Left renal cortex interstitium (tissue), 4 donors: ENCODE measurements at regions not wholly inside any gene's neighbourhood (a gene's known extent, or its start where the extent isn't known, plus 50 kb on each side); places are given as distances from the start of the nearest gene placed in this dataset.
"Not testable (repeated sequence)": the region's sequence is repeated elsewhere in the genome, so short reads cannot be mapped to it uniquely, and the experiment has no call there.

Source experiments
- DNase-seq, 4 donors: peaks; one replicate each; pipeline ENCODE4 v3.0.0-alpha.2; 2013; ENCODE audit warnings: low read depth in 4 of 4, low spot score in 2 of 4, missing footprints in 1 of 4

- no peak for DNase-seq
Observed at GRCh38 chr3:190995156-190995555, 132.7 kb upstream of the GMNC start.

GRCh38 chr3:190990898-190991297 lies 128.4 kb upstream of the GMNC start:
- no peak for DNase-seq

GRCh38 chr3:190989218-190989617 lies 126.7 kb upstream of the GMNC start:
- DNase-seq, result no peak

- no peak for DNase-seq
Observed at GRCh38 chr3:190988102-190988501, 125.6 kb upstream of the GMNC start.

- DNase-seq, result no peak
Observed at GRCh38 chr3:190984502-190985244, 122.2 kb upstream of the GMNC start.

GRCh38 chr3:190983875-190984274 lies 121.4 kb upstream of the GMNC start:
- no peak for DNase-seq

GRCh38 chr3:190973771-190974170 lies 111.3 kb upstream of the GMNC start:
- DNase-seq, result no peak

- no peak for DNase-seq
Observed at GRCh38 chr3:190972840-190973270, 110.4 kb upstream of the GMNC start.

- no peak for DNase-seq
Observed at GRCh38 chr3:190972196-190972595, 109.7 kb upstream of the GMNC start.

GRCh38 chr3:190970560-190970959 lies 108.1 kb upstream of the GMNC start:
- no peak for DNase-seq

GRCh38 chr3:190968616-190969015 lies 106.1 kb upstream of the GMNC start:
- no peak for DNase-seq

- DNase-seq, result not testable (repeated sequence)
Observed at GRCh38 chr3:190964931-190965330, 102.4 kb upstream of the GMNC start.

- DNase-seq, result no peak
Observed at GRCh38 chr3:190959077-190959476, 96.6 kb upstream of the GMNC start.

- DNase-seq, result no peak
Observed at GRCh38 chr3:190941694-190942260, 79.3 kb upstream of the GMNC start.

- not testable (repeated sequence) for DNase-seq
Observed at GRCh38 chr3:190934616-190935015, 72.1 kb upstream of the GMNC start.

GRCh38 chr3:190926619-190927018 lies 64.1 kb upstream of the GMNC start:
- no peak for DNase-seq

- no peak for DNase-seq
Observed at GRCh38 chr3:190912736-190913135, 50.2 kb upstream of the GMNC start.
